GM20431 (cell line): ENCODE measurements at regions not wholly inside any gene's neighbourhood (a gene's known extent, or its start where the extent isn't known, plus 50 kb on each side); places are given as distances from the start of the nearest gene placed in this dataset.
"Not testable (repeated sequence)": the region's sequence is repeated elsewhere in the genome, so short reads cannot be mapped to it uniquely, and the experiment has no call there.

Source experiments
- in situ Hi-C: fragments of 300-500 bp; cut with MseI, MboI; formaldehyde crosslinking; loops from one replicate; pipeline ENCODE4 v1.15.0; 2020; ENCODE audit warnings: low sequenced_read_pairs; ENCODE audit not compliant: unreplicated experiment

DNA sequence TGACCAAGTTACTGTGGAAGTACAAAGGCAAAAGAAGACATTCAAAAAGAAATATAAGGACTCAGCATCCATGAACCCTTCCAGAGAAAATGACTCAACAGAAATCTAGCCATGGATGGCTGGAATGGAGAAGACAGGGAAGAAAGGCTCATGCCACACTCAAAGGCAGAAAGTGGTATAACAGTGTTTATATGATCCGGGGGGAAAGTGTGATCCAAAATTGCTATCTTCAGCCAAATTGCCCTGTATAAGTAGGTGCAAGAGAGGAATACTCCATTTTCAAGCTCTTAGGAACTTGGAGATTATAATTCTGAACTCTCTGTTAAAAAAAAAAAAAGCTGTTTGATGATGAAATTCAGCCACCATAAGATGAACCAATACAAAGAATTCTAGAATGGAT, 81.8 kb upstream of the TENM4 start:
- in situ Hi-C loops = no loop called here

DNA sequence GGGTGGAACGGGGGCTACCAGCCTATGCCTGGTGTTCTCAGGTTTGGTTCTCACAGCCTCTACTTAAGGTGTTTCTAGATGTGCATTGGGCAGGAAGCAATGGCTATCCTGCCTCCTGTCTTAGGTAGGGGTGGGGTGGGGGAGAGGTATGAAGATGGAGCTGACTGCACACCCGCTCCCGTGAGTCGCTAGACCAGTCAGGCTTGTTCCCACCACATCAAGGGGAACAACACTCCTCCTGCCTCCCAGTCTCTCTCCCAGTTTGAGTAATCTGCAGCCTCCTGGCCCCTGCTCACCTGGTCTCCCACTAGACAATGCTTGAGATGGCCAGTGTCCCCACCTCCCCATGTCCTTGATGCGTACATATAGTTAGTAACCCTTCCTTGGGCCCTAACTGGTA, 79.3 kb upstream of the TENM4 start:
- in situ Hi-C loops = no loop called here

DNA sequence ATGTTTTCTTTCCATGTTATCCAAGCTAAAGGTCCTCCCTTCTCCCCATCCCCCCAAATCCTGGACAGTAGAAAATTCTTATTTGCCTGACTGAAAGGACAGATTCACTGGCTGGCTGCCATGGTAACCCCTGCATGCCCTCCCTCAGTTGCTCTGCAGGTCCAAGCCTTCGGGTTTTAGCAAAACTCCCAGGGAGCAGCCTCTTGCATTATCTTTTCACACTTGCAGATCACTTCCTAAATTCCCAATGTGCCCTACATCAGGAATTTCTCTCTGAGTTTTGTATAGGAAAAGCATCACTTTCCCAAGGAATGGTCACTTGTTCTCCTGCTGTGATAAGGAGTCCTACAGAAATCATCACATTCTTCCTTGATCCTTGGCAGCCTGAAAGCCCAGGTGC, 75.0 kb upstream of the TENM4 start:
- in situ Hi-C loops = no loop called here

DNA sequence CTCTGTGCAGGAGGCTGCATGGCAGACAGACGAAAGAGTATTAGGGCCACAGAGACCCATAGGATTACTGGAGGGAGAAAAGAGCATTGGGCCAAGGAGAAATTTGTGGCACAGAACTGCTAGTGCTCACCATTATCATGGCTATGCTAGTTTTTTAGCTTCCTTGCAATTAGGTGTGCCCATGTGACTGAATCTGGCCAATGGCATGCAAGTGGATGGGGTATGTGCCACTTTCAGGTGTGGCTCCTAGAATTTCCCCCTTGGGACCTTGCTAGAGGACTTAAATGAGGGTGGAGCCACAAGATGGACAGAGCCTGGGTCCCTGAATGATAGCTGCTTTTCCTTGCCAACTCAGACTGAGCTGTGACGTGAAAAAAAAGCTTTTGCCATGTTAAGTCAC, 73.9 kb upstream of the TENM4 start:
- in situ Hi-C loops = no loop called here

DNA sequence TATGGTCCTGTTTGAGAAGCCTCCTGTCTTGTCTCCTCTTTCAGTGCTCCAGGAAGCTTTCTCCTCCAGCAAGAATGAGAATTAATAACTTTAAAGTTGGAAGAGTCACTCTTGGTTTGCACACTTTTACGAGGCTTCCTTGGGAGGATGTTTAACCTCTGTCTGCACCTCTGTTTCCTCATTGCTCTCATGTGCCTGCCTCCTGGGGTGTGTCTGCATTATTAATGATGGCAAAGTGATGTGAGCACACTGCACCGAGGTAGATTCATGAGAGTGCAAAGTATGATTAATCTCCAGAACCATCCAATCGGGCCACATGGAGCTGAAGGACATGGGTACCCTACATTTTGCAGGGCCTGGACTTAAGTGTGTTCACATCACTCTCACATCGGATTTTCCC, 73.5 kb upstream of the TENM4 start:
- in situ Hi-C loops = no loop called here

DNA sequence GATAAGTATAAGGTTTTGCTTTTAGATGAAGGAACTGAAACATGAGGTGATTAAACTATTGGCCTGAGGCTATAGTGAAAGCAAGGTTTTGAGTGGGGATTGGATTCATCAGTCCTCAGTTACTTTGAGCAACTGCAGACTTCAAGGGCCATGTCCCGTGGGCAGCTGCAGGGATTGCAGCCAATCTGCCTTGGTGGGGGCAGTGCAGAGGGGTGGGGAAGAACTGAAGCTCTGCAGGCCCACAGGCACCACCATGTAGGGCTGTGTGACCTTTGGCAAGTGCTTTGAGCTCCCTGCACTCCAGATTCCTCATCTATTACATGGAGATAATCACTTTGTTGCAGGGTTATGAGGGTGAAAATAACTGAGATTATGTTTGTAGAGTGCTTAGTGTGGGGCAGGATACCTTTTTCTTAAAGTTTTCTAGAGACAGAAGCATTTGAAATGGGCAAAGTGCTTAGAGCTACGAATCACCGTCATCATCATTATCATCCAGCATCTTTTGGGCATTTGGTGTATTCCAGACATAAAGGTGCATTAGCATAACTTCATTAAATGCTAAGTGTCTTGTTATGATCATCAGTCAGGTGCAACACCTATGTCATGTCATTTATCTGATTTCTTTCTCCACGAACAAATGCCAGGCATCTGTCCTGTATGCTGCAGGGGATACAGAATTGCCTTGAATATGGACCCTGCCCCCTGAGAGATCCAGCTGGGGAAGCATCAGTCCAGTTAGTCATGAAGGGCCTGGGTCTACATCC, 72.1 kb upstream of the TENM4 start:
- in situ Hi-C loops = no loop called here

DNA sequence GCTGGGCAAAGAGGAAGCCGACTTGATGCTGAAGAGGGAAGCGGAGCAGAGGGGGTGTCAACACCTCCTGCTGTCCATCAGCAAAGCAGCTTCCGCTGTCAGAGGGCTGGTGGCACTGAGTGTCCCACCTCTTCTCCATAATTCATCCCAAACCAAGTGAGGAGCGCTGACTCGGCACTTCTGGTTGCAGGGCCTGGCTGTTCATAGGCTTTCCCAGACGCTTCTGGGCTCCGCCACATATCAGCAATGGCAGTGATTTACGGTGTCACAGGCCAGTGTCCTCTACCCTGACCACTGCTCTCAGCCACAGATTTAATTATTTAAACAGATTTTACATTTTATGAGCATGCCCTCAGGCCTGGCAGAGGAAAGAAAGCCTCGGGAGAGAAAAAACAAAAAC, 70.1 kb upstream of the TENM4 start:
- in situ Hi-C loops = no loop called here

DNA sequence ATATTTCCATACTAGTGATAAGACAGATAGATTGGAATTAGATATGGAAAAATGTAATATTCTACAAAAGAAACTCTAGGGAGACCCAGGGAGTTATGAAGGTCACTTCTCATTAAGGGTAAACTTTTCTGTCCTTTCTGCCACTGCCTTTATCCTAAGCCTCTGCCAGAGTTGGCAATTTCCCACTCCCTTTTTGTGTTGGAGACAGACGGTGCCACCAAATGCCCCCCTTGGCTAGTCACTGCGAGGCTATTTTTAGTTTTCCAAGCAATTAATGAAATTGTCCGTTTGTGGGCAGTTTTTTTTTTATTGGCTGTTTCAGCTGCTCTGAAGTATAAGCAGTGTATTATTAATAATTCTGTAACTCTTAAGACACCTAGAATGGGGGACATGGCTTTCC, 67.6 kb upstream of the TENM4 start:
- in situ Hi-C loops = no loop called here

DNA sequence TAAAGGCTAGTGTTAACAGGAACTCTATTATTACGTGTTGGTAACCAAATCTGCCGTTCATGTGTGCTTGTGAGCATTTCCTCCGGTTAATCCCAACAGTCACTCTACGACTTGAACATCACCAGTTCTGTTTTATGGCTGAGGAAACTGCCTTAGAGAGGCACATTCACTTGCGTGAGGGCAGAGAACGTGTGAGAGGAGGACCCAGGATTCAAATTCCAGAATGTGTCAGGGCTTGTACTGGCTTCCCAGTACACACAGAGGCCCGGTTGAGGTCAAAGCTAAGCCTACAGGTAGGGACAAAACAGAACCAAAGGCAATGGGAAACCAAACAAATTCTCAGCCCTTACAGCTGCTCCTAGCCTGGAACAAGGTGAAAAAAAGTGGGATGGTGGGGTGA, 66.9 kb upstream of the TENM4 start:
- in situ Hi-C loops = no loop called here

DNA sequence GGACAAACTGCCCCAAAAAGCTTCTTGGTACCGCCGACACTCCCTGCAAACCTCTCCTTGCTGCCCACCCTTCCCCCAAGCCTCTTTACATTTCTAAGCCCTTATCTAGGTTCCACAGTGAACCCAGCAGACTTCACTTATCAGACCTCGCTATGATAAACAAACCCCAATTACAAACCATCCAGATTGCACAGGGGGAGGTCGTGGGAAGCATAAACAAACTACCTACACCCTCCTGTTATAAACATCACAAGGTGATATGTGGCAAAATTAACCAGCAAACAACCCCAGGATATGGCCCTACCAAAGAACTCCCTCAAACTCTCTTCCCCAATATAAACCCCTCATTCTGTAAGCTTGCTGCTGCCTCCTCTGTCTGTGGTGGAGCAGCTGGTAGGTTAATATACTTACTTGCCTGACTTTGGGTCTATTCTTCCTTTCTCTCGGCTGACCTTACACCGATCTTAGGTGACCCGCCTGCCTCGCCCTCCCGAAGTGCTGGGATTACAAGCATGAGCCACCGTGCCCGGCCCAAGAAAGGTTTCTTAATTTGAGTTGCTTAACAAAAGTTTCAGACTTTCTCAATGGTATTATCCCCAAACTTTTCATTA, 66.0 kb upstream of the TENM4 start:
- in situ Hi-C loops = no loop called here

DNA sequence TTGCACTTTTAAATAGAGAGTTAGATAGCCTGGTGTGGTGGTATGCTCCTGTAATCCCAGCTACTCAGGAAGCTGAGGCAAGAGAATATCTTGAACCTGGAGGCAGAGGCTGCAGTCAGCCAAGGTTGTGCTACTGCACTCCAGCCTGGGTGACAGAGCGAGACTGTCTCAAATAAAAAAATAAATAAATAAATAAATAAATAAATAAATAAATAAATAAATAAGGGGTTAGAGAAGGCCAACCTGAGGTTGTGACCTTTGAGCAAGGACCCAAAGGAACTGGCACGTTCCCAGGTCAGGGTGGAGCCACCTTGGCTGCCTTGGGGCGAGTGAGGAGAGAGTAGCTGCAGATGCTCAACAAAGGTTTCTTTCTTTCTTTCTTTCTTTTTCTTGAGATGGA, 65.3 kb upstream of the TENM4 start:
- in situ Hi-C loops = no loop called here

DNA sequence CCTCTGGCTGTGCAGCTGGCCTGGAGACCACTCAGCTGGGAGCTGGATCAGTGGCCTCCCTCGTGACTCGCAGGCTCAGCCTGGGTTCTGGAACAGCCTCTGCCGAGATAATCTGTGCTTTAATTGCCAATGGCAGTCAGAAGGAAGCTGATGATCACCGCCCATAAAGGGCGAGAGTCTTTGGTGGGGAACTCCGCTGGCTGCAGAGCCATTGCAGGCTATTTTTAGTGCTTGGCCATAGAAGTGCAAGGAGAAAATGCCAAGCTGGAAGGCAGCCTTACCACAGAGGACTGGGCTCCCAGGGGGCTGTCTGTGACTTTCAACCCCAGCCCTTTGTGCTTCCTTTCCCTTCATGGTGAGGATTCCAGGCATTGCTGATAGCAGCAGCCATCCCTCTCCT, 62.2 kb upstream of the TENM4 start:
- in situ Hi-C loops = no loop called here

DNA sequence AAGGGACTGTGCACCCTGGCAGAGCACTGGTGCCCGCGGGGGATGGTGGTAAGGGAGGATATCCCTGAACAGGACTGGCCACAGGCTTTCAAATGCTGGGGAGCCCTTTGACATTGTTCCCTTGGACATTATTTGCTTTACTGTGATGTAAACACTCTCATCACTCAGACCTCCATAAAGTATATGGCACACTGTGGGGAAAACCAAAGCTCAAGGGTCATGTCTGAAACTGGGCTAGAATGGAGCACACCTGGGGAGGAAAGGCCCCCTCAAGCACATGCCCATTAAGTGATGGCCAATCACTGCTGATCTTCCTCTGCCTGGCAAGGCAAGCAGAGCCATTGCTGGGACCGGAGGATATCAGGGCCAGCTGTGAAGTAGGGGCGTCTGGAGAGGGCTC, 60.9 kb upstream of the TENM4 start:
- in situ Hi-C loops = no loop called here

DNA sequence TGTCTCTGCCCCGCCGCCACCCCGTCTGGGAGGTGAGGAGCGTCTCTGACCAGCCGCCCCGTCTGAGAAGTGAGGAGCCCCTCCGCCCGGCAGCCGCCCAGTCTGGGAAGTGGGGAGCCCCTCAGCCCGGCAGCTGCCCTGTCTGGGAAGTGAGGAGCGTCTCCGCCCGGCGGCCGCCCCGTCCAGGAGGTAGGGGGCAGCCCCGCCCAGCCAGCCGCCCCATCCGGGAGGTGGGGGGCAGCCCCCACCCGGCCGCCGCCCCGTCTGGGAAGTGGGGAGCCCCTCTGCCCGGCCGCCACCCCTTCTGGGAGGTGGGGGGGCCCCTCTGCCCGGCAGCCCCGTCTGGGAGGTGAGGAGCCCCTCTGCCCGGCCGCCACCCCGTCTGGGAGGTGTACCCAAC, 59.1 kb upstream of the TENM4 start:
- in situ Hi-C loops = not testable (repeated sequence)

DNA sequence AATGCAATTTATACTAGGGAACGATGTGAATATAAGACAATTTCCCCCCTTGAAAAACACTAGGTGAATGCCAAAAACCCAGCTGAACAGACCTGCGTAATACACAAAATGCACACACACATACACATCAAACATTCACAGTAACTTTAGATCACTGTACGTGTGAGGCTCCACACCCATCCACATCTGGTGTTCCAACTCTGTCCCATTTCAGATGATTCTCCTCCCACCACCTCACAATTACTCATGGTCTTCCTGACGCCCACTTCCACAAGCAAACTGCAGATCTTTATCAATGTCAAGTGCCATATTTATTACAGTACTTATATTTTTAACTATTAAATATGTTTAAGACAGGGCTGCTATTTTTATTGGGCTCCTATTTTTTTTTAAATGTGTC, 57.8 kb upstream of the TENM4 start:
- in situ Hi-C loops = no loop called here

DNA sequence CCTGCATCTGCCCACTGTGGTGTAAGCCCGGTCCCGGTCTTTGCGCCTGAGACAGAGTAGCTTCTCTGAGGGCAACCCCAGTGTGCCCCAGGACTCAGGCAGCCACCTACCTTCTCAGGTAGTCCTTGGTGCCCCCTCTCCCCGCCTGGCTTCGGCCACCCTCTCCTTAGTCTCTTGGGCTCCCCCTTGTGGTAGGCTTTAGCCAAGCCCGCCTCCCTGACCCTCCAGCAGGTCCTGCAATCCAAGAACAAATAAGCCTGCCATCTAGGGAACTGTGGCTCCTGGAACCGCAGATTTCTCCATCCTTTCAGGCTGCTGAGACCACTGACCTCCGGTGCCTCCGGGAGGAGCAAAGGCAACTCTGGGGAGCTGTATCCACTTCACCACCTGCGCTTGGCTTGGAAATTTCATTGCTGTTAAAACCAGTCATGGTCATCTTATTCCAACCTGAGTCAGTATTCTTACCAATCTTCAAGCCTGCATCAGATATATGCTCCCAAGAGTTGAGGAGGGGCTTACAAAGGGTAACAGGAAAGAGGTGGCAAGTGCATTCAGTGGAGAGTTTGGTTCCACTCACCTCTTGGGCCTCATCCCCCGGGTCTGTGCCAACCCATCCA, 52.8 kb upstream of the TENM4 start:
- in situ Hi-C loops = no loop called here

DNA sequence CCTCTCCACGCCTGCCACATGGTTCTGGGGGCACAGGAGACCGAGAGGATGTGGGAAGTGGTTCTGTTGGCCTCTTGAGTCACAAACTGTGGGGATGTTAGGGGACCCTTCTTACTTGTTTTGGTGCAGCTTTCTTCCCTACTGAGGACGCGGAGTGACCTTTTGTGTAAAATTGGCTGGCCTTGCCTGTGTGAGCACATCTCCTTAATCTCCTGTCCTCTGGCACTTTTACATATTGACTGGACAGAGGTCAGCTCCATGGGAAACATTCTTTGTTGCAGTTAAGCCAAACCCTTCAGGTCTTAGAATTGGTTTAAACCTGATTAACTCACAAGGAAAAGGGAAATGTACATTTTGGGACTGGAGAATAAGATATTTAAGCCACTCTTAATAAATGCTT, 51.2 kb upstream of the TENM4 start:
- in situ Hi-C loops = no loop called here
